HG02884 (cell line): ENCODE measurements at regions not wholly inside any gene's neighbourhood (a gene's known extent, or its start where the extent isn't known, plus 50 kb on each side); places are given as distances from the start of the nearest gene placed in this dataset.
"Not testable (repeated sequence)": the region's sequence is repeated elsewhere in the genome, so short reads cannot be mapped to it uniquely, and the experiment has no call there.

Source experiments
- ATAC-seq: cut with Tn5 transposase; IDR thresholded peaks from one replicate; pipeline ENCODE4 v1.9.1; 2021; ENCODE audit warnings: mild to moderate bottlenecking, moderate library complexity; ENCODE audit not compliant: unreplicated experiment

DNA sequence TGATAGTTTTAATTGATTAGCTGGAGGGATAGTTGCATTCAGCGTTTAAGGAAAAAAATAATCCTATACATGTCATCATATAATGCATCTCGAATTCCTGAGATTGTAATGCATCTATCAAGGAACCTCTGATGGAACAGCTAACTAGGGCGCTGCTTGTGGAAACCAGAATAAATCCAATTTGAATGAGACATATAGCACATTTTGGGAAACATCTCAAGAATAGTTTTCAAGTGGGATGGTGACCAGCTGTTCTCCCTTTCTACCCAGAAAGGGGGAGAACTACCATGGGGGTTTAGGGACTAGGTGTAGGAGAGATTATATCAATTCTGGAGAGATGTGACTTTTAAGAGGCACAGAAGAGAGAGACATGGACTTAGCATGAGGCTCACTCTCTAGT is 319.3 kb upstream of the BRINP1 start:
- no peak for ATAC-seq

GRCh38 chr9:119677811-119678505 is 308.7 kb upstream of the BRINP1 start:
- ATAC-seq = no peak

GRCh38 chr9:119675951-119676350 is 306.7 kb upstream of the BRINP1 start:
- ATAC-seq = no peak

DNA sequence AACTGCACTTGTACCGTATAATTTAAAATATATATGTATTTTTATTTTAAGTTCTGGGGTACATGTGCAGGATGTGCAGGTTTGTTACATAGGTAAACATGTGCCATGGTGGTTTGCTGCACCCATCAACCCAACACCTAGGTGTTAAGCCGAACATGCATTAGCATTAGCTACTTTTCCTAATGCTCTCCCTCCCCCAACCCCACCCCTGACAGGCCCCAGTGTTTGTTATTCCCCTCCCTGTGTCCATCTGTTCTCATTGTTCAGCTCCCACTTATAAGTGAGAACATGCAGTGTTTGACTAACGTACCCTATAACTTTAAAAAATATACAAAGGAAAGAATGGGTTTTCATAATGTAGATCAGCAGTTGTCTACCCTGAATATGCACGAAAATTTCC is 303.5 kb upstream of the BRINP1 start:
- not testable (repeated sequence) for ATAC-seq

GRCh38 chr9:119667916-119668315 is 298.7 kb upstream of the BRINP1 start:
- ATAC-seq = no peak

DNA sequence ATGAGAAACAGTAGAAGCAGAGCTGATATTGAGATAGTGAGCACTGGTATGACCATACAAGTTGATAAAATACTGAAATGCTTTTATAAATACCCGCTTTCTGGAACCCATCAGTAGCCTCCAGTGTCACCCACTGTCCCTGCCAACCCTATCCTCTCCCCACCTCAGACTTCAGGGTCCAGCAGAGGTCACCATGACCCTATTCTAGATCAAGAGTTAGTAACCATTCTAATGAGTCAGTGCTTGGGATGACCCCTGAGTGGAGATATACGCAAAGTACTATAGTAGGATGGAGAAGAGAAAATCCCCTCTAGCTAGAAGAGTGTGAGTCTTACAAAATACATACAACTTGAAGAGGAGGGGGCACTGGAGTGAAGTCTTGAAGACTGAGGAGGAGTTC is 297.9 kb upstream of the BRINP1 start:
- ATAC-seq = no peak

DNA sequence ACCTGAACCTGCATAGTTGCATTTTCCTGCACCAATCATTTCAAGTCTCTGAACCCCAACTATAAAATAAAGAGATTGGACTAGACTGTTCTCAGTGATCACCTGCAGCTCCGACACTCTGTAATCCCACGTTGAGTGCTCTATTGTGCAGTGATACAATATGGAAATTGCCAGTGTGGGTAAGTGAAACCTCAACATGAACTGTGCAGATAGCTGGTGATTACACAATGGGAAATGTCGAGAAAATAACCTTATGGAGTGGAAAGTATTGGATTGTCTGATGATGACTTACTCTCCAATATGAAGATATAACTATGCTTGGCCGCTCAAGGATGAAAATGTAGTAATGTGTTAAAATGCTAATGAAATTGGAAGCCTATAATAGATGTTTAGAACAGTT is 293.1 kb upstream of the BRINP1 start:
- no peak for ATAC-seq

DNA sequence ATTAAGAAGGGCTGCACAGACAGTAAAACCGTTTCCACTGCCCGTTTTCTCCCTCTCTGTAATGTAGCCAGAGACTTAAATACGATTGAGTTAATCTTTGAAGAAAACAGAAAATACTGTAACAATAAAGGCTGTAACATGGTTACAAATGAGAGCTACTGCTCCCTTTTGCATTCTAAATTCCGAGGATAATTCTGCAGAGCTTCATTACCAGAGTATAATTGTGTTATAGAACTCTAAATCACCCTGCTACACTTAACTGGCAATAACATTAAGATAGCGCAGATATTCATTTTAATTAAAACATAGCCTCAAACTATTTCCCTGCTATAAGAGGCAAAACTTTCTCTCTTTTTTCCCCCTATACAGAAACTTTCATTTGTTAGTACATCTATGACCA is 283.7 kb upstream of the BRINP1 start:
- no peak for ATAC-seq

GRCh38 chr9:119649205-119649604 is 280.0 kb upstream of the BRINP1 start:
- no peak for ATAC-seq

DNA sequence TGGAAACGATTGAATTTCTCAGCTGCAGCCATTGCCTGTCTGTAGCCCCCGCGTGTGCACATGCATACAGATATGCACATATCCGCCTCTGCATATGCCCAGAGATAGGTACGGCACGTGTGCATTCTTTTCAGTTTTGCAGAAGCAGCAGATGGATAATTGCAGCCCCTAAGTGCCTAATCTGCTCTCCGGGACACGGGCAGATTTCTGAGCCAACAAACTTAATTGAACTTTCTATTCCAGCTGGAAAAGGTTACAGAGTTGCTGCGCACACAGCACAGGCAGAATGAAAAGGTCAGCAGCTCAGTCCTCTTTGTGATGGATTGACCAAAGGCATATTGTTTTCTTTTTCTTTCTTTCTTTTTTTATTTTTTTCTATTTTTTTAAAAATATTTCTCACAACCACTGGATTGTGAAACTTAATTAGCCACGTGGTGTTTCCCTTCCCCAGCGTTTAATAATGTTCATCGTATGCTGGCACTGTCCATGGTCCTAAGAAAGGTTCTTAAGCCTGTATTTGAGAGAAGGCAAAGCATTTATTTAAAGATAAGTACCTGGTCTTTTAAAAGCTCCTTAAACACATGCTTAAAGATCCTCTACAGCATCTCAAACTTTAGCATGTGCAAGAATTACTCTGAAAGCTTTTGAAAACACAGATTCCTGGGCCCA is 270.2 kb upstream of the BRINP1 start:
- no peak for ATAC-seq

DNA sequence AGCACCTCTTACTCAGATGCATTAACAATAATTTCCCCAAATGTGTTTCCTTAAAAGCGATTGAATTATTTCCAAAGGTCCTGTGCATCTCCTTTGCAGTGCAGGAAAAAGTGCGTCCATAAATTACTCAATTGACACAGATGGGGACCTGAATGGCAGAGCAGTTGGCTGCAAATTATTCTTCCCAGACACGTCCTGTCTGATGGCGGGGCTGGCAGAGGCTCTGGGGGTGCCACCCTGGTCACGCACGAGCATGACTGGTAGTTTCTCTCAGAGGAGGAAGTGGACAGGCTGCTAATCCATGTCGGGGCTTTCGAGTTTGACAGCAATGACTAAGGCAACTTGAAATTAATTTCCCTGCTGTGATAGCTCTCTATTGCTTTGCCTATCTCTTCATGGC is 264.8 kb upstream of the BRINP1 start:
- ATAC-seq = no peak

GRCh38 chr9:119611565-119611964 is 242.3 kb upstream of the BRINP1 start:
- no peak for ATAC-seq

- ATAC-seq = no peak
These were observed 240.2 kb upstream of the BRINP1 start for GRCh38 chr9:119609277-119609971.

- ATAC-seq = no peak
These were observed 232.4 kb upstream of the BRINP1 start for GRCh38 chr9:119601632-119602031.

DNA sequence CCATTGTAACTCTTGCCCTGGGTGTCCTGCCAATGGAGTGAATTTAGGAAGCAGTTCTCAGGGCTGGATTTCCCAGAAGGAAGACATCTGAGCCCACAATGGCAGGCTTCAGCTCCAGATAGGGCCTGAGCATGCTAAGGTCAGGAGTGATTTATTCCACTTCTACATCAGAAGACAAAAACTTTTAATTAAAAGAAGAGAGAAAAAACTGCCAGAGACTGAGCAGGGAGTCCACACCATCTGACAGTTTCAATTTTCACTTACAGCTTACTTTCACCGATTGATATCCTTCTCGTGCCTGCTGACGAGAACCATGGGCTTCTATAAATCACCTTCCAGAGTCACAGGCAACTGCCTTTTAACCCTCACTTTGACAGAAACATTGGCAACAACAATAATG is 228.3 kb upstream of the BRINP1 start:
- ATAC-seq = no peak

DNA sequence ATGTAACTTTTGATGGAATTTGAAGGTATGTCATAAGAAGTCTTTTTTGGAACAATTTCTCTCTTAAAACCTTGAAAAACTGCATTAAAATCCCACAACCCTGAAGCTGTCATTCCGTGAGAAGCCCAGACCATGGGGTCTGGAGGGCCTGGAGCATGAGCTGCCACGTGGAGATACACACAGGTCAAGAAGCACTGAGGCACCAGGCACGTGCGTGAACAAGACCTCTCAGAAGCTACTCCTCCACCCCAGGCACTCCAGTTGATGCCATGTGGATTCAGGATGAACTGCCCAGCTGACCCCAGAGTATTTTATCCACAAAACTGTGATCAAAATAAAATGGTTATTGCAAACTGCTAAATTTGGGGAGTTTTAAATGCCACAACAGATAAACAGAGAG is 227.5 kb upstream of the BRINP1 start:
- ATAC-seq = no peak

DNA sequence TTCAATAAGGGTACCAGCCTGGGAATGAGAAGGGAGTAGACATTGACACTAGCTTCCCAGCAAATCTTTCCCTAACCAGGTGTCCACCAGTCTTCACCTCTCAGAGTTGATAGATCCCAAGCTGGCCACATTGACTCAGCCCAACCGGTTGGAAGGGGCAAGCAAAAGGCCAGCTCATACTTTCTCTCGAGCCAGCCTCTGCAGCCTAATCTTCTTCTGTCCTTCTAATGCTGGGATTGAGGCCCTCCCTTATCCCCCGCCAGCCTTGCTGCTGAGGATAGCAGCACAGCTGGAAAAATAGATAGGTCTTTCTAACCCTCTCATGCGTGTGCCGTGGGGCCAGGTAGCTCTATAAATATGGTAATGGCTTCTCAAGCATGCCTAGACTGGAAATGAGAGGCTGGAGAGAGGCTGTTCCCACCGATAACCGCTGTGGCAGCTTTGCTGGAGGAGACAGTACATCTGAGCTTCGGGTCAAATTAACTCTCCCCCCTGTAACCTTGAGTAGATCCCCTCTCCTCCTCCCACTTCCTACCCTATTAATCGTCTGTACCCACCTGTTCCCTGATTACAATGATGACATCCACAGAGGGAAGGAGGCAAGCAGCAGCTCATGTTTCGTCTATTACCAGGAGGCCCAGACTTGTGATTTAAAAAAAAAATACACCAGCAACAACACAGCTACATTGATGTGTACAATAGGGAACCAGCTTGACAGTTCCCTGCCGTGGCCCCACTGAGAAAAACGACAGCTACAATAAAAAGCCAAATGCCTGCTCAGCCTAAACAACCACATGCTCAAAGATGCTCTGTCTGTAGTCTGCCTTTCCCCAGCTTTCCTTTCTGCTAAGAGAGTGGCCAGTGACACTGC is 219.9 kb upstream of the BRINP1 start:
- ATAC-seq = no peak

DNA sequence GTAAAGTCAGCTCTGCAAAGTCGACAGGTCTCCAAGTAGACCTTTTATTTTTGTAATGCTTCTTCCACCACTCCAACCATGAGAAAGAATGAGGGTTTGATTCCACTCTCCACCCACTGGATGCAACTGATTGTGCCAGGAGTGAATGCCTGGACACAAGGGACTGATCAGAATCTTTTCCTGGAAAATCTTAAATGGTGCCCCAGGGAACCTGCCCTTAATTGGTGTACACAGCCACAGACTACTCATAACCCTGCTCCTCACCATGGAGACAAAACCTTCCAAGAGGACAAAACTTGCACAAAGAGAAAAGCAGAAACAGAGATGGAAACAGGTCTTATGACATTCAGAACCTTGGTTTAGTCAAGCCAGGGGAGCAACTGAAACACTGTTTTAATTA is 208.6 kb upstream of the BRINP1 start:
- ATAC-seq = no peak

DNA sequence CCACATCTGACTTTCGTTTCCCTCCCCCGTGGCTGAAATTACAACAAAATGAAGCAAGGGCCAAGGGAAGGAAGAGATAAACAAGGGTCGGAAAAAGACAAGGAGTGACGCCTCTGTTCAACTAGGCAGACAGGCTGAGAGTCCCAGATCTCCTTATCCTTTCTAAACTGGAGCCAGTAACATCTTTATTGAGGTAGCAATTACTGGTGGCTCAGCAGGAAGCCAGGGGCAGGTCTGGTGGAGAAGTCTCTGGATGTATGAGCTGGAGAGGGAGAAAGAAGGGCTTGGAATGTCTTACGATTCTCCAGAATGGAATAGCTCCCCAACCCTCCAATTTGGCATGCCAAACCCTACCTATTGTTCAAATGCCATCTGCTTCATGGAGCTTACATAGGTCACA is 190.8 kb upstream of the BRINP1 start:
- ATAC-seq = no peak

GRCh38 chr9:119559056-119559455 is 189.8 kb upstream of the BRINP1 start:
- no peak for ATAC-seq

GRCh38 chr9:119556129-119556875 is 187.1 kb upstream of the BRINP1 start:
- ATAC-seq = peak; percentile 99
